Ishikawa (cell line): ENCODE measurements at regions not wholly inside any gene's neighbourhood (a gene's known extent, or its start where the extent isn't known, plus 50 kb on each side); places are given as distances from the start of the nearest gene placed in this dataset.

Experiments used
- CEBPB ChIP-seq: IDR thresholded peaks from 2 replicates; pipeline ENCODE4 v1.6.1; 2012
- CREB1 ChIP-seq: IDR thresholded peaks from 2 replicates; pipeline ENCODE4 v1.6.1; 2012; ENCODE audit warnings: low read depth
- FOXM1 ChIP-seq: IDR thresholded peaks from 2 replicates; pipeline ENCODE4 v1.6.1; 2012; ENCODE audit warnings: low read depth, borderline replicate concordance
- RAD21 ChIP-seq: IDR thresholded peaks from 2 replicates; pipeline ENCODE4 v1.6.1; 2012; ENCODE audit warnings: low read depth
- TAF1 ChIP-seq: IDR thresholded peaks from 2 replicates; pipeline ENCODE4 v1.6.1; 2012; ENCODE audit warnings: low read depth, mild to moderate bottlenecking
- TCF12 ChIP-seq: IDR thresholded peaks from 2 replicates; pipeline ENCODE4 v1.6.1; 2012; ENCODE audit warnings: low read depth
- YY1 ChIP-seq: IDR thresholded peaks from 2 replicates; pipeline ENCODE4 v1.6.1; 2012; ENCODE audit warnings: low read depth
- ZBTB7A ChIP-seq: IDR thresholded peaks from 2 replicates; pipeline ENCODE4 v1.6.1; 2012; ENCODE audit warnings: low read depth
- TF ChIP-seq, protein P1 (sequence below): IDR thresholded peaks from 2 replicates; pipeline ENCODE4 v1.6.1; 2012
- TF ChIP-seq, protein P2 (sequence below): IDR thresholded peaks from 2 replicates; pipeline ENCODE4 v1.6.1; 2012; ENCODE audit warnings: low read depth, mild to moderate bottlenecking
- TF ChIP-seq, protein P3 (sequence below): IDR thresholded peaks from 2 replicates; pipeline ENCODE4 v1.6.1; 2012

DNA sequence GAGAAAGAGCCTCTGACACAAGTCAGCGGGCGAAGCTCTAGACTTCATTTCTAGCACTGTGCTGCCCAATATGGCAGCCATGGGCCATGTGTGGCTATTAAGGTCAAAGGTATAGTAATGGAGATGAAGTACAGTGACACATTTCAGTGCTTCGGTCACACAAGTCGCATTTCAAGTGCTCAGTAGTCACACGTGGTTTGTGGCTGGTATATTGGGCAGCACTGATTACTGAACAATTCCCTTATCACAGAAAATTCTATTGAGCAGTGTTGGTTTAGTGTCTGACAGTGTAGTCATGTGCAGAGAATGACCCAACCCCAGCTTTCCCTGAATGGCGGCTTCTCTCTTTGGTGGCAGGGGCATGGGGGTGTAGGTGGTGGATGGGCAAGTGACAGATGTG, 84.9 kb upstream of the SDK2 start:
- TF ChIP-seq ZBTB7A (no peak), TAF1 (no peak), RAD21 (no peak), CREB1 (no peak), TCF12 (no peak), FOXM1 (no peak), YY1 (no peak), CEBPB (no peak)
- TF ChIP-seq, protein P1, sequence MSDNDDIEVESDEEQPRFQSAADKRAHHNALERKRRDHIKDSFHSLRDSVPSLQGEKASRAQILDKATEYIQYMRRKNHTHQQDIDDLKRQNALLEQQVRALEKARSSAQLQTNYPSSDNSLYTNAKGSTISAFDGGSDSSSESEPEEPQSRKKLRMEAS, result no peak
- TF ChIP-seq, protein P2, sequence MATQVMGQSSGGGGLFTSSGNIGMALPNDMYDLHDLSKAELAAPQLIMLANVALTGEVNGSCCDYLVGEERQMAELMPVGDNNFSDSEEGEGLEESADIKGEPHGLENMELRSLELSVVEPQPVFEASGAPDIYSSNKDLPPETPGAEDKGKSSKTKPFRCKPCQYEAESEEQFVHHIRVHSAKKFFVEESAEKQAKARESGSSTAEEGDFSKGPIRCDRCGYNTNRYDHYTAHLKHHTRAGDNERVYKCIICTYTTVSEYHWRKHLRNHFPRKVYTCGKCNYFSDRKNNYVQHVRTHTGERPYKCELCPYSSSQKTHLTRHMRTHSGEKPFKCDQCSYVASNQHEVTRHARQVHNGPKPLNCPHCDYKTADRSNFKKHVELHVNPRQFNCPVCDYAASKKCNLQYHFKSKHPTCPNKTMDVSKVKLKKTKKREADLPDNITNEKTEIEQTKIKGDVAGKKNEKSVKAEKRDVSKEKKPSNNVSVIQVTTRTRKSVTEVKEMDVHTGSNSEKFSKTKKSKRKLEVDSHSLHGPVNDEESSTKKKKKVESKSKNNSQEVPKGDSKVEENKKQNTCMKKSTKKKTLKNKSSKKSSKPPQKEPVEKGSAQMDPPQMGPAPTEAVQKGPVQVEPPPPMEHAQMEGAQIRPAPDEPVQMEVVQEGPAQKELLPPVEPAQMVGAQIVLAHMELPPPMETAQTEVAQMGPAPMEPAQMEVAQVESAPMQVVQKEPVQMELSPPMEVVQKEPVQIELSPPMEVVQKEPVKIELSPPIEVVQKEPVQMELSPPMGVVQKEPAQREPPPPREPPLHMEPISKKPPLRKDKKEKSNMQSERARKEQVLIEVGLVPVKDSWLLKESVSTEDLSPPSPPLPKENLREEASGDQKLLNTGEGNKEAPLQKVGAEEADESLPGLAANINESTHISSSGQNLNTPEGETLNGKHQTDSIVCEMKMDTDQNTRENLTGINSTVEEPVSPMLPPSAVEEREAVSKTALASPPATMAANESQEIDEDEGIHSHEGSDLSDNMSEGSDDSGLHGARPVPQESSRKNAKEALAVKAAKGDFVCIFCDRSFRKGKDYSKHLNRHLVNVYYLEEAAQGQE, result no peak
- TF ChIP-seq, protein P3, sequence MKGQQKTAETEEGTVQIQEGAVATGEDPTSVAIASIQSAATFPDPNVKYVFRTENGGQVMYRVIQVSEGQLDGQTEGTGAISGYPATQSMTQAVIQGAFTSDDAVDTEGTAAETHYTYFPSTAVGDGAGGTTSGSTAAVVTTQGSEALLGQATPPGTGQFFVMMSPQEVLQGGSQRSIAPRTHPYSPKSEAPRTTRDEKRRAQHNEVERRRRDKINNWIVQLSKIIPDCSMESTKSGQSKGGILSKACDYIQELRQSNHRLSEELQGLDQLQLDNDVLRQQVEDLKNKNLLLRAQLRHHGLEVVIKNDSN, result no peak
